Neural progenitor cell (in vitro differentiated cells): ENCODE measurements at regions not wholly inside any gene's neighbourhood (a gene's known extent, or its start where the extent isn't known, plus 50 kb on each side); places are given as distances from the start of the nearest gene placed in this dataset.

ENCODE experiments used
- DNase-seq: peaks from one replicate; pipeline ENCODE4 v3.0.0-alpha.2; 2016; ENCODE audit warnings: low spot score
- H2AFZ ChIP-seq: fragments of 200-600 bp; sonication (generic); replicated peaks from 2 replicates; pipeline ENCODE4 v1.6.1; 2016; ENCODE audit warnings: antibody characterized with exemption
- H3F3A ChIP-seq: fragments of 200-600 bp; sonication (generic); 2 replicates; pipeline ENCODE4 v1.6.1; 2016; ENCODE audit warnings: antibody characterized with exemption, low read depth
- H3K27ac ChIP-seq: fragments of 200-600 bp; sonication (generic); 2 replicates; pipeline ENCODE4 v1.5.1; 2016; ENCODE audit warnings: mild to moderate bottlenecking
- H3K27me3 ChIP-seq: fragments of 200-600 bp; sonication (generic); 2 replicates; pipeline ENCODE4 v1.6.1; 2016; ENCODE audit warnings: mild to moderate bottlenecking, moderate library complexity
- H3K36me3 ChIP-seq: fragments of 200-600 bp; sonication (generic); 2 replicates; pipeline ENCODE4 v1.5.1; 2016
- H3K4me1 ChIP-seq: fragments of 200-600 bp; sonication (generic); 2 replicates; pipeline ENCODE4 v1.6.1; 2016; ENCODE audit warnings: mixed run types
- H3K4me2 ChIP-seq: fragments of 200-600 bp; sonication (generic); 2 replicates; pipeline ENCODE4 v1.6.1; 2016
- H3K4me3 ChIP-seq: fragments of 200-600 bp; sonication (generic); 2 replicates; pipeline ENCODE4 v1.5.1; 2016
- H3K79me2 ChIP-seq: fragments of 200-600 bp; sonication (generic); 2 replicates; pipeline ENCODE4 v1.6.1; 2016; ENCODE audit warnings: low read depth
- H3K9ac ChIP-seq: fragments of 200-600 bp; sonication (generic); 2 replicates; pipeline ENCODE4 v1.6.1; 2016
- H3K9me3 ChIP-seq: fragments of 200-600 bp; sonication (generic); 2 replicates; pipeline ENCODE4 v1.5.1; 2016; ENCODE audit warnings: low read depth
- H4K20me1 ChIP-seq: fragments of 200-600 bp; sonication (generic); 2 replicates; pipeline ENCODE4 v1.6.1; 2016; ENCODE audit warnings: low read depth
- H3K27ac Mint-ChIP-seq: 3 replicates; pipeline ENCODE4 v1.8.0; 2021; ENCODE audit warnings: mixed read lengths
- H3K27me3 Mint-ChIP-seq: 2 replicates; pipeline ENCODE4 v1.8.0; 2022; ENCODE audit warnings: low read depth, mild to moderate bottlenecking, inconsistent platforms, moderate library complexity, mixed read lengths; ENCODE audit not compliant: insufficient read depth
- H3K36me3 Mint-ChIP-seq: 3 replicates; pipeline ENCODE4 v1.8.0; 2021; ENCODE audit warnings: mixed read lengths
- H3K4me1 Mint-ChIP-seq: 3 replicates; pipeline ENCODE4 v1.8.0; 2021; ENCODE audit warnings: mixed read lengths
- H3K4me3 Mint-ChIP-seq: 3 replicates; pipeline ENCODE4 v1.8.0; 2021; ENCODE audit warnings: mild to moderate bottlenecking, moderate library complexity, mixed read lengths
- H3K9me3 Mint-ChIP-seq: 3 replicates; pipeline ENCODE4 v1.8.0; 2020; ENCODE audit warnings: mixed read lengths
- CTCF ChIP-seq: fragments of 200-600 bp; sonication (generic); IDR thresholded peaks from 2 replicates; pipeline ENCODE4 v1.5.1; 2017; ENCODE audit warnings: antibody characterized with exemption, mild to moderate bottlenecking
- EZH2 ChIP-seq: fragments of 200-600 bp; sonication (generic); IDR thresholded peaks from 2 replicates; pipeline ENCODE4 v1.6.1; 2017; ENCODE audit warnings: antibody characterized with exemption, mild to moderate bottlenecking, moderate library complexity
- EZH2phosphoT487 ChIP-seq: fragments of 200-600 bp; sonication (generic); IDR thresholded peaks from 2 replicates; pipeline ENCODE4 v1.6.1; 2017; ENCODE audit warnings: antibody characterized with exemption

GRCh38 chr16:60484901-60485300, 1551.3 kb downstream of the CDH8 start:
- Histone ChIP-seq H3K79me2 (no peaks in the 10 kb centered on the region), H3K27ac (no peak overlapping the region), H2AFZ (no peak overlapping the region), H3K4me2 (no peak overlapping the region), H3K4me3 (no peak overlapping the region), H3K27me3 (no peaks in the 10 kb centered on the region), H3K9me3 (no peaks in the 10 kb centered on the region), H3F3A (no peaks in the 10 kb centered on the region), H4K20me1 (no peaks in the 10 kb centered on the region), H3K4me1 (no peaks in the 10 kb centered on the region), H3K9ac (no peak overlapping the region), H3K36me3 (no peaks in the 10 kb centered on the region)
- DNase-seq: no peak
- Mint-ChIP-seq H3K27me3 (no peaks in the 10 kb centered on the region), H3K9me3 (no peaks in the 10 kb centered on the region), H3K36me3 (no peaks in the 10 kb centered on the region), H3K4me3 (no peak overlapping the region), H3K4me1 (no peaks in the 10 kb centered on the region), H3K27ac (no peak overlapping the region)
- TF ChIP-seq CTCF (no peak), EZH2phosphoT487 (no peak), EZH2 (no peak)

GRCh38 chr16:60481591-60481990, 1554.6 kb downstream of the CDH8 start:
- no peaks in the 10 kb centered on the region for H3K9me3 Mint-ChIP-seq
- H3K4me3 Mint-ChIP-seq: no peak overlapping the region
- Histone ChIP-seq H3K4me1 (no peaks in the 10 kb centered on the region), H3K4me3 (no peak overlapping the region), H3K27me3 (no peaks in the 10 kb centered on the region), H3K4me2 (no peak overlapping the region), H4K20me1 (no peaks in the 10 kb centered on the region), H3K36me3 (no peaks in the 10 kb centered on the region), H3K9me3 (no peaks in the 10 kb centered on the region), H3F3A (no peaks in the 10 kb centered on the region), H3K9ac (no peak overlapping the region), H2AFZ (no peak overlapping the region), H3K79me2 (no peaks in the 10 kb centered on the region), H3K27ac (no peak overlapping the region)
- DNase-seq: no peak
- H3K36me3 Mint-ChIP-seq: no peaks in the 10 kb centered on the region
- H3K4me1 Mint-ChIP-seq: no peaks in the 10 kb centered on the region
- H3K27ac Mint-ChIP-seq: no peak overlapping the region
- H3K27me3 Mint-ChIP-seq: no peaks in the 10 kb centered on the region
- TF ChIP-seq CTCF (no peak), EZH2 (no peak), EZH2phosphoT487 (no peak)

- H3K4me1 ChIP-seq: no peaks in the 10 kb centered on the region
- no peak overlapping the region for H3K4me3 Mint-ChIP-seq
- no peak for DNase-seq
- no peak overlapping the region for H3K27ac ChIP-seq
- no peaks in the 10 kb centered on the region for H3K36me3 ChIP-seq
- H3K4me1 Mint-ChIP-seq: no peaks in the 10 kb centered on the region
- H3K9me3 Mint-ChIP-seq: no peaks in the 10 kb centered on the region
- no peaks in the 10 kb centered on the region for H4K20me1 ChIP-seq
- H3K36me3 Mint-ChIP-seq: no peaks in the 10 kb centered on the region
- H3K27me3 Mint-ChIP-seq: no peaks in the 10 kb centered on the region
- TF ChIP-seq EZH2 (no peak), EZH2phosphoT487 (no peak), CTCF (no peak)
- no peaks in the 10 kb centered on the region for H3K27me3 ChIP-seq
- no peaks in the 10 kb centered on the region for H3K79me2 ChIP-seq
- no peaks in the 10 kb centered on the region for H3F3A ChIP-seq
- no peak overlapping the region for H3K9ac ChIP-seq
- H2AFZ ChIP-seq: no peak overlapping the region
- H3K4me2 ChIP-seq: no peak overlapping the region
- H3K9me3 ChIP-seq: no peaks in the 10 kb centered on the region
- no peak overlapping the region for H3K27ac Mint-ChIP-seq
- H3K4me3 ChIP-seq: no peak overlapping the region
Observed at GRCh38 chr16:60478810-60479209, 1557.4 kb downstream of the CDH8 start.

- Histone ChIP-seq H3K4me1 (no peaks in the 10 kb centered on the region), H3F3A (no peaks in the 10 kb centered on the region), H3K9ac (no peak overlapping the region), H2AFZ (no peak overlapping the region), H3K79me2 (no peaks in the 10 kb centered on the region), H3K27me3 (no peaks in the 10 kb centered on the region), H4K20me1 (no peaks in the 10 kb centered on the region), H3K9me3 (no peaks in the 10 kb centered on the region), H3K27ac (no peak overlapping the region), H3K4me2 (no peak overlapping the region), H3K36me3 (no peaks in the 10 kb centered on the region), H3K4me3 (no peak overlapping the region)
- H3K4me1 Mint-ChIP-seq: no peaks in the 10 kb centered on the region
- H3K36me3 Mint-ChIP-seq: no peaks in the 10 kb centered on the region
- DNase-seq: no peak
- no peak overlapping the region for H3K4me3 Mint-ChIP-seq
- H3K27ac Mint-ChIP-seq: no peak overlapping the region
- no peaks in the 10 kb centered on the region for H3K9me3 Mint-ChIP-seq
- H3K27me3 Mint-ChIP-seq: no peaks in the 10 kb centered on the region
- no peak for TF ChIP-seq EZH2
- no peak for TF ChIP-seq CTCF
- no peak for TF ChIP-seq EZH2phosphoT487
Observed at GRCh38 chr16:60463986-60464385, 1572.3 kb downstream of the CDH8 start.
